ENCODE measurements at regions not wholly inside any gene's neighbourhood (a gene's known extent, or its start where the extent isn't known, plus 50 kb on each side); places are given as distances from the start of the nearest gene placed in this dataset.

- no peaks in the 10 kb centered on the region for H3F3A ChIP-seq (replicated peaks; ENCODE audit: insufficient read depth)
- H3K9me3 ChIP-seq, result no peaks in the 10 kb centered on the region
- whole genome bisulfite sequencing (ENCODE audit: low lambda C conversion rate), result 2% methylated on average over 2 of the region's 2 CpGs
- no peak for TF ChIP-seq RAD21 (IDR thresholded peaks at IDR 0.05; ENCODE audit: low read length)
- no peak for TF ChIP-seq RXRA (IDR thresholded peaks at IDR 0.05; ENCODE audit: borderline replicate concordance, low read depth)
- no peak for TF ChIP-seq RFX5 (IDR thresholded peaks at IDR 0.05; ENCODE audit: low read length)
- TF ChIP-seq MXI1 (IDR thresholded peaks at IDR 0.05; ENCODE audit: low read depth, low read length), result no peak
- TF ChIP-seq MAX (IDR thresholded peaks at IDR 0.05; ENCODE audit: low read depth), result no peak
- no peak overlapping the region for H3K4me3 ChIP-seq (ENCODE audit: low read depth in 2 of 2, low read length in 1 of 2)
- H3K9me2 ChIP-seq, result no peaks in the 10 kb centered on the region
- H3K9ac ChIP-seq, result no peak overlapping the region
- no peaks in the 10 kb centered on the region for H3K36me3 ChIP-seq (replicated peaks in 1 of 2; ENCODE audit: control insufficient read depth in 1 of 2, insufficient read depth in 2 of 2, low read length in 1 of 2)
- no peaks in the 10 kb centered on the region for H3K27me3 ChIP-seq (ENCODE audit: insufficient read depth)
- no peaks in the 10 kb centered on the region for H3K79me2 ChIP-seq (ENCODE audit: insufficient read depth)
- no peak overlapping the region for H3K27ac ChIP-seq (ENCODE audit: low read depth in 2 of 2, low read length in 1 of 2)
- H2AFZ ChIP-seq (ENCODE audit: low read depth), result no peak overlapping the region
- H3K4me2 ChIP-seq, result no peak overlapping the region
- ChIA-PET CTCF (no interaction called here), POLR2A (no interaction called here)
- H4K20me1 ChIP-seq (ENCODE audit: insufficient read depth), result no peaks in the 10 kb centered on the region
- no peak for DNase-seq
- H3K4me1 ChIP-seq (ENCODE audit: control insufficient read depth in 1 of 2, insufficient read depth in 2 of 2, low read depth in 1 of 2, low read length in 1 of 2), result no peaks in the 10 kb centered on the region
These were observed 546.8 kb upstream of the FMR1 start for GRCh38 chrX:147364896-147365295.

GRCh38 chrX:147351644-147352043 lies 537.1 kb upstream of the CXorf51A start:
- Histone ChIP-seq H3K4me3 (ENCODE audit: low read depth in 2 of 2, low read length in 1 of 2) (no peak overlapping the region), H3K79me2 (ENCODE audit: insufficient read depth) (no peaks in the 10 kb centered on the region), H3K4me1 (ENCODE audit: control insufficient read depth in 1 of 2, insufficient read depth in 2 of 2, low read depth in 1 of 2, low read length in 1 of 2) (no peaks in the 10 kb centered on the region), H3K9me2 (no peaks in the 10 kb centered on the region), H3K27ac (ENCODE audit: low read depth in 2 of 2, low read length in 1 of 2) (no peak overlapping the region), H2AFZ (ENCODE audit: low read depth) (no peak overlapping the region), H3K36me3 (replicated peaks in 1 of 2; ENCODE audit: control insufficient read depth in 1 of 2, insufficient read depth in 2 of 2, low read length in 1 of 2) (no peaks in the 10 kb centered on the region), H3F3A (replicated peaks; ENCODE audit: insufficient read depth) (no peaks in the 10 kb centered on the region), H3K27me3 (ENCODE audit: insufficient read depth) (no peaks in the 10 kb centered on the region), H3K9me3 (no peaks in the 10 kb centered on the region), H3K9ac (no peak overlapping the region), H4K20me1 (ENCODE audit: insufficient read depth) (no peaks in the 10 kb centered on the region), H3K4me2 (no peak overlapping the region)
- 2% methylated on average over 3 of the region's 3 CpGs for WGBS (ENCODE audit: low lambda C conversion rate)
- ChIA-PET CTCF (no interaction called here), POLR2A (no interaction called here)
- TF ChIP-seq FOSL2 (IDR thresholded peaks at IDR 0.05; ENCODE audit: borderline replicate concordance, low read depth) (no peak), PBX3 (IDR thresholded peaks at IDR 0.05) (no peak), GABPA (IDR thresholded peaks at IDR 0.05; ENCODE audit: low read depth) (no peak)
- TF ChIP-seq, protein P1, sequence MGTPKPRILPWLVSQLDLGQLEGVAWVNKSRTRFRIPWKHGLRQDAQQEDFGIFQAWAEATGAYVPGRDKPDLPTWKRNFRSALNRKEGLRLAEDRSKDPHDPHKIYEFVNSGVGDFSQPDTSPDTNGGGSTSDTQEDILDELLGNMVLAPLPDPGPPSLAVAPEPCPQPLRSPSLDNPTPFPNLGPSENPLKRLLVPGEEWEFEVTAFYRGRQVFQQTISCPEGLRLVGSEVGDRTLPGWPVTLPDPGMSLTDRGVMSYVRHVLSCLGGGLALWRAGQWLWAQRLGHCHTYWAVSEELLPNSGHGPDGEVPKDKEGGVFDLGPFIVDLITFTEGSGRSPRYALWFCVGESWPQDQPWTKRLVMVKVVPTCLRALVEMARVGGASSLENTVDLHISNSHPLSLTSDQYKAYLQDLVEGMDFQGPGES (IDR thresholded peaks at IDR 0.05; ENCODE audit: low read depth, low read length), result no peak
- no peak for DNase-seq

GRCh38 chrX:147343467-147343866 lies 528.9 kb upstream of the CXorf51A start:
- Histone ChIP-seq H3F3A (replicated peaks; ENCODE audit: insufficient read depth) (no peaks in the 10 kb centered on the region), H3K9me3 (no peaks in the 10 kb centered on the region)
- POLR2A ChIA-PET, result no interaction called here
- TF ChIP-seq MAX (IDR thresholded peaks at IDR 0.05; ENCODE audit: low read depth) (no peak), RAD21 (IDR thresholded peaks at IDR 0.05; ENCODE audit: low read length) (no peak), MEF2A (IDR thresholded peaks at IDR 0.05; ENCODE audit: borderline replicate concordance, low read depth) (no peak), TEAD4 (IDR thresholded peaks at IDR 0.05; ENCODE audit: borderline replicate concordance, insufficient read depth) (no peak), TAF1 (IDR thresholded peaks at IDR 0.05; ENCODE audit: borderline replicate concordance, low read depth, low read length) (no peak), JUND (IDR thresholded peaks at IDR 0.05) (no peak), TCF12 (IDR thresholded peaks at IDR 0.05) (no peak), GABPA (IDR thresholded peaks at IDR 0.05; ENCODE audit: low read depth) (no peak)
- TF ChIP-seq, protein P2, sequence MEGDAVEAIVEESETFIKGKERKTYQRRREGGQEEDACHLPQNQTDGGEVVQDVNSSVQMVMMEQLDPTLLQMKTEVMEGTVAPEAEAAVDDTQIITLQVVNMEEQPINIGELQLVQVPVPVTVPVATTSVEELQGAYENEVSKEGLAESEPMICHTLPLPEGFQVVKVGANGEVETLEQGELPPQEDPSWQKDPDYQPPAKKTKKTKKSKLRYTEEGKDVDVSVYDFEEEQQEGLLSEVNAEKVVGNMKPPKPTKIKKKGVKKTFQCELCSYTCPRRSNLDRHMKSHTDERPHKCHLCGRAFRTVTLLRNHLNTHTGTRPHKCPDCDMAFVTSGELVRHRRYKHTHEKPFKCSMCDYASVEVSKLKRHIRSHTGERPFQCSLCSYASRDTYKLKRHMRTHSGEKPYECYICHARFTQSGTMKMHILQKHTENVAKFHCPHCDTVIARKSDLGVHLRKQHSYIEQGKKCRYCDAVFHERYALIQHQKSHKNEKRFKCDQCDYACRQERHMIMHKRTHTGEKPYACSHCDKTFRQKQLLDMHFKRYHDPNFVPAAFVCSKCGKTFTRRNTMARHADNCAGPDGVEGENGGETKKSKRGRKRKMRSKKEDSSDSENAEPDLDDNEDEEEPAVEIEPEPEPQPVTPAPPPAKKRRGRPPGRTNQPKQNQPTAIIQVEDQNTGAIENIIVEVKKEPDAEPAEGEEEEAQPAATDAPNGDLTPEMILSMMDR (IDR thresholded peaks at IDR 0.05), result no peak
- TF ChIP-seq, protein P3, sequence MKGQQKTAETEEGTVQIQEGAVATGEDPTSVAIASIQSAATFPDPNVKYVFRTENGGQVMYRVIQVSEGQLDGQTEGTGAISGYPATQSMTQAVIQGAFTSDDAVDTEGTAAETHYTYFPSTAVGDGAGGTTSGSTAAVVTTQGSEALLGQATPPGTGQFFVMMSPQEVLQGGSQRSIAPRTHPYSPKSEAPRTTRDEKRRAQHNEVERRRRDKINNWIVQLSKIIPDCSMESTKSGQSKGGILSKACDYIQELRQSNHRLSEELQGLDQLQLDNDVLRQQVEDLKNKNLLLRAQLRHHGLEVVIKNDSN (IDR thresholded peaks at IDR 0.05; ENCODE audit: borderline replicate concordance, low read depth), result no peak

More at GRCh38 chrX:147343467-147343866, 528.9 kb upstream of the CXorf51A start:
- Histone ChIP-seq H3K27me3 (ENCODE audit: insufficient read depth) (no peaks in the 10 kb centered on the region), H3K36me3 (replicated peaks in 1 of 2; ENCODE audit: control insufficient read depth in 1 of 2, insufficient read depth in 2 of 2, low read length in 1 of 2) (no peaks in the 10 kb centered on the region), H3K4me3 (ENCODE audit: low read depth in 2 of 2, low read length in 1 of 2) (no peak overlapping the region), H3K27ac (ENCODE audit: low read depth in 2 of 2, low read length in 1 of 2) (no peak overlapping the region), H3K9me2 (no peaks in the 10 kb centered on the region; the same call in 1 of the 2 replicates), H2AFZ (ENCODE audit: low read depth) (no peak overlapping the region), H3K4me2 (no peak overlapping the region), H3K79me2 (ENCODE audit: insufficient read depth) (no peaks in the 10 kb centered on the region), H3K9ac (no peak overlapping the region), H4K20me1 (ENCODE audit: insufficient read depth) (no peaks in the 10 kb centered on the region), H3K4me1 (ENCODE audit: control insufficient read depth in 1 of 2, insufficient read depth in 2 of 2, low read depth in 1 of 2, low read length in 1 of 2) (no peaks in the 10 kb centered on the region)
- DNase-seq, result no peak
- CTCF ChIA-PET, result no interaction called here
- WGBS (ENCODE audit: low lambda C conversion rate), result 0% methylated on average over 6 of the region's 6 CpGs
